HG02642 (cell line): ENCODE measurements at regions not wholly inside any gene's neighbourhood (a gene's known extent, or its start where the extent isn't known, plus 50 kb on each side); places are given as distances from the start of the nearest gene placed in this dataset.

Experiments used
- ATAC-seq: cut with Tn5 transposase; IDR thresholded peaks from one replicate; pipeline ENCODE4 v1.9.1; 2021; ENCODE audit warnings: mild to moderate bottlenecking; ENCODE audit not compliant: unreplicated experiment, poor library complexity

GRCh38 chr11:121762820-121763219 is 310.1 kb upstream of the SORL1-AS1 start:
- ATAC-seq, result no peak

- ATAC-seq, result no peak
These were observed 308.4 kb upstream of the SORL1-AS1 start for GRCh38 chr11:121761186-121761585.

DNA sequence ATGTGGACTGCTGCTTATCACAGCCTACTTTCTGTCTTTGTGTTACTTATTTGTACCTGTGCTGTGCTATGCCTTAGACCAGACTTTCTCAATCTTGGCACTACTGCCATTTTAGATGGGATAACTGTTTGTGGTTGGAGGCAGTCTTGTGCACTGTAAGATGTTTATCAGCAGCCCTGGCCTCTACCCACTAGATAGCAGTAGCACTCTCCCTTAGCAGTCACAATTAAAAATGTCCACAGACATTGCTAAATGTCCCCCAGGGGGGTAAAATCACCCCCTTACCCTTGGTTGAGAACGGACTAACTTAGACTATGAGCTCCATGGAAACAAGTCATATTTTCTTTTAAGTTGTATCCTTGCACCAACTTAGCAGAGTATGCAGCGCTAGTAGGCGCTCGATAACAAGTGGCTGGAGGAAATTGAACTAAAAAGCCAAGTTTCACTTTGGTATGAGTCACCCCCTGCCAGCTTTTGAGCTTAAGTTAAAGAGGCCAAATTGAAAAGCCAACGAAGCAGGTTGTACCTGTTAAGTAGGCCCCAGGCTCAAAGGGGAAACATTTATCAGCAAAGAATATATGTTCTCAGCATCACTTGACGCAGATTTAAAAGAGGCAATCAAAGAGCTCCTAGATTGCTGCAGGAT is 304.8 kb upstream of the SORL1-AS1 start:
- ATAC-seq, result no peak

DNA sequence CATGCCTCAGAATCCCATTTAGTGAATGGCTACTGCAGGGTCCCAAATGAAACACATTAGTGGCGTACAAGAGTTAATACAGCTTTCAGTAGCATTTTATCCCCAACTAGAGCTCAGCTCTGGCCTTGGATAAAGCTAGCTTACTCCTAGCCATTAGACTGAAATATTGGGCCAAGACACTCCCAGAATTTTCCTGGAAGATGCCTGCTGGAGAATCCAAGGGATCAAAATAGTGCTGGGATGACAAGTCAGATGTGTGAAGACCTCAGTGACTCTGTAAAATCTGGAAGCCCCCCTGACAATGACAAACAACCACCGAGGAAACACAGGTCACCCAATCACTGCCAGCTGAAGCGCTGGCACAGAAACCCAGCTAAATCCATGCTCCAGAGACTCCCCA is 303.1 kb upstream of the SORL1-AS1 start:
- ATAC-seq, result no peak

- ATAC-seq, result no peak
These were observed 302.4 kb upstream of the SORL1-AS1 start for GRCh38 chr11:121755191-121755590.

GRCh38 chr11:121754598-121754997 is 301.8 kb upstream of the SORL1-AS1 start:
- no peak for ATAC-seq

DNA sequence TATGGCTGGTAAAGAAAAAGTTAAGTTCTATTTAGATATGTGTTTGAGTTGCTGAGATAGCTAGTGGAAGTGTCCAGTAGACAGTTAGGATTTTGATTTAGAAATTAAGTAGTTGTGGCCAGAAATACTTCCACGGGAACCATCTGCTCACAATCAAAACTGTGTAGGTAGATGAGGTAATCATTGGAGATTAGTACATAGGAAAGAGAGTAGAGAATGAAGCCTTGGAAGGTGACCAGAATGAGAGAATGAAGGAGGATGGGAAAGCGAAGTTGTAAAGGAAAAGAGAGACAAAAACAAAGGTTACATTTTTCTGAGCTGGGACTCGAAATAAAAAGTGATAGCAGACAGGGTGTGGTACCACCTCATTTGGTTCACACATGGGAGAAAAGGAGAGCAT is 296.9 kb upstream of the SORL1-AS1 start:
- ATAC-seq, result no peak

GRCh38 chr11:121748068-121748467 is 295.3 kb upstream of the SORL1-AS1 start:
- ATAC-seq, result no peak

- no peak for ATAC-seq
These were observed 290.5 kb upstream of the SORL1-AS1 start for GRCh38 chr11:121743285-121743684.

DNA sequence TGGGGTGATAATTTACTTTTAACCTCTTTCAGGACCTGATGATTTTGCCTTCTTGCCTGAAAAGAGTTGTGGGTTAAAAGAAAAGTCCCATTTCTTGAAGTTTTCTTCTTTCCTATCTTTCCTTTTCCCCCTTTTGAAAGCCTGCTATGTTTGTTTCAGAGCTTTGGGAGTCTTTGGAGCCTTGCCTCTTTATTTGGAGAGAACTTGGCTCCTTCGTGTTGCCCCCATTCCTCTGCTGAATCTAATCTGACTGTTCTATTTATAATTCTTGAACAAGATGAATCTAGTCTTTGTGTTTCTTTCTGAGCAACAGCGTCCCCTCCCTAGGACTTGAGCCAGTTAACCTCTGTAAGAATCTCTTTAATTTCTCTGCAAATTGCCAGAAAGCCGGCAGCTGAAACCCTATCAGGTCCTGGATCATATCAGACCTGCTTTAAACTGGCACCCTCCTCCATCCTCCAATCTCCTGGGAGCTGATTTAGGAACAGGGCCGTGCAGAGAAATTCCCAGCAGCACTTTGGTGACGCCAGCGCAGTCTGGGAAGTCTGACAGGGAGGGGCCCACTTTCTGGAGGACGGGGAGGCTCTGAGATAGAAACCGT is 289.1 kb upstream of the SORL1-AS1 start:
- no peak for ATAC-seq

GRCh38 chr11:121741351-121741760 is 288.6 kb upstream of the SORL1-AS1 start:
- ATAC-seq, result no peak

DNA sequence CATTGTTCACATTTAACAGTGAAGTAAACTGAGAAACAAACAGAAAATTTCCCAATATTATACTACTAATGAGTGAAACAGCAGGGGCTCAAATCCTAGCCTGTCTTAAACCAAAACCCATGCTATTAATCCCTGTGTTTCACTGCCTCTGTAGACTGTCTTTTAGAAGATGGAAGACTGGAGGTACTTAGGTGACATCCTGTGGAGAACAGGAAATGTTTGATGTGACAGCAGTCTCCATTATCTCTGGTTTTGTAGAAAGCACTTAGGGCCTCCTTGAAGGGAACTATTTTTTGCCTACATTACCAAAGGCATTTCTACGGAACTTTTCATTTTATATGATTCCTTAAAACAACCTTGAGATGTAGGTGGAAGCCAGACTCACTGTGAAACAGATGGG is 288.1 kb upstream of the SORL1-AS1 start:
- no peak for ATAC-seq

DNA sequence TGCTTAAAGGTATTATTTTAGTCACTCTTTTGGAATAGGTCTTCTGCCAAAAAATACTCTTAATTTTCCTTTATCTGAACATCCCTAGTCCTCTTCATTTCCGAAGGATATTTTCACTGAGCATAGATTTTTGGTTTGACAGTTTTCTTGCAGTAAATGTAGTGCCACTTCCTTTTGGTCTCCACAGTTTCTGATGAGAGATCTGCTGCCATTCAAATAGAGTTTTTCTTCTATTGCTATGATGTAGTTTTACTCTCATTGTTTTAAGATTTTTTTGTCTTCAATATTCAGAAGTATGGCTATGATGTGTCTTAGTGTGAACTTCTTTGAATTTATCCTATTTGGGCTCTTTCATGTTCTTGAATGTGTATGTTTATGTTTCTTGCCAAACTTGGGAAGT is 281.1 kb upstream of the SORL1-AS1 start:
- ATAC-seq, result no peak

DNA sequence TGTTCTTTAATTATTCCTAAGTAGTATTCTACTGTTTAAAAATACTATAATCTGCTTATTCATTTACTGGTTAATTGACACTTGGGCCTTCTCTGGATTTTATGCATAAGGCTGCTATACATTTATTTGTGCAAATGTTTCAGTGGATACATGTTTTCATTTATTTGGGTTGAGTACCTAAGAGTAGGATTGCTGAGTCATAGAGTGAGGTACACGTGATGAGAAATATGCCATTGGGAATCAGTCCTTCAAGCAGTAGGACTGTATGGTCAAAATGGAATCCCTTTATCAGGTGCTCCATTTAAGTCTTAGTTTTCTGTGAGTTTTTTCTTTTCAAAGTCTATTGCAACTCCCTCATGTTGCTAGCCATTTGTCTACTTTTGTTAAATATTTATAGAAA is 275.2 kb upstream of the SORL1-AS1 start:
- no peak for ATAC-seq

DNA sequence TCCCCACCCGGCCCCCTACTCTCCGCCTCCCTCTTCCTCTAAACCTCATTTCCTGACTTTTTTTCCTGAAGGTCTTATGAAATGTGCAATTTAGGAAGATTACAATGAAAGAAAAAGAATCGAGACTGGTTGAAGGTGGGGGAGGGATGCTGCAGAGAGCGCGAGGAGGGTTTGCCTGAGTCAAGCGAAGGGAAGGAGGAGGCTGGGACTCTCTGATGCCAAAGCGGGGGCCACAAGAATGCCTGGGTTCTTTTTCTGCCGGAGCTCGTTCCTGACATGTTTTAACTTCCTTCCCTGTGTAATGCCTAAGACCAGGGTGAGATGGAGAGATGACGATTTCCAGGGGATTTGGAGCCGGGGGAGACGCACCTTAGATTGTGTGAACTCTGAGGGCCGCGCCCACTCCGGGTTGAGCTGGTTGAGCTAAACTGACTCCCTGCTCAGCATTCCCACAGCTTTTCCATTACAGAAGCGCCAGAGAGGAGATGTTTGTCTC is 270.5 kb upstream of the SORL1-AS1 start:
- no peak for ATAC-seq

- no peak for ATAC-seq
These were observed 269.9 kb upstream of the SORL1-AS1 start for GRCh38 chr11:121722431-121723245.

GRCh38 chr11:121721961-121722360 is 269.2 kb upstream of the SORL1-AS1 start:
- ATAC-seq, result no peak

GRCh38 chr11:121721448-121721847 is 268.7 kb upstream of the SORL1-AS1 start:
- no peak for ATAC-seq

- no peak for ATAC-seq
These were observed 264.5 kb upstream of the SORL1-AS1 start for GRCh38 chr11:121717296-121717695.

- ATAC-seq, result no peak
These were observed 263.3 kb upstream of the SORL1-AS1 start for GRCh38 chr11:121716060-121716459.

GRCh38 chr11:121715405-121715804 is 262.6 kb upstream of the SORL1-AS1 start:
- no peak for ATAC-seq
